UCSD-AML1 (cell line): ENCODE measurements at regions not wholly inside any gene's neighbourhood (a gene's known extent, or its start where the extent isn't known, plus 50 kb on each side); places are given as distances from the start of the nearest gene placed in this dataset.

Experiments
- DNase-seq: peaks from one replicate; lab custom pipeline; 2025; ENCODE audit not compliant: unreplicated experiment; lab: John Stamatoyannopoulos, UW

- DNase-seq: no peak
These were observed 61.7 kb upstream of the USP24 start for GRCh38 chr1:55276671-55277376.

DNA sequence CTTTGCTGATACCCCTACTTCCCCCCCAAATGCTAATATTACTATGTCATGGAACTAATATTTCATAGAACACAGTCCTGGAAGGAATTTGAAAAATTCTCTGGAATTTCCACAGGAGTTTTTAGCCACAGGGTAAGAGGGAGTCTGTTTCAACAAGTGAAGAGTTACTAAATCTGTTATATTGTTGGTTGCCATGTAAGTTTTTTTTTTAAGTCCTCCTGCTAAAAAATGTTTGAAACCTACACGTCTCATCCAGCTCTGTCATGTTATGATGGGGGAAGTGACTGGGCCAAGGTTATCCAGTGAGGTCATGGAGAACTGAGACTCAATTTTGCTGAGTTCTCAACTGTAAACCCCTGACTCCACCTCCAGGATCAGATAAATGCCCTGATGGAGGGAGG is 60.8 kb upstream of the USP24 start:
- no peak for DNase-seq

GRCh38 chr1:55275151-55275748 is 60.1 kb upstream of the USP24 start:
- no peak for DNase-seq

GRCh38 chr1:55272994-55273393 is 57.8 kb upstream of the USP24 start:
- no peak for DNase-seq
